Stimulated activated naive B cell treated with anti-CD40 and anti-IgM and Interleukin-4, amounts not matched to agents 10 μg/mL and 1 μg/mL and 100 μg/mL, for 72 hours (primary cell): ENCODE measurements at regions not wholly inside any gene's neighbourhood (a gene's known extent, or its start where the extent isn't known, plus 50 kb on each side); places are given as distances from the start of the nearest gene placed in this dataset.
A peak's percentile ranks its signal among the peaks of the same experiment; 100 is the strongest.

Source experiments
- ATAC-seq, 2 donors: fragments of 150-1000 bp; cut with Tn5 transposase; replicated peaks; 2 replicates each; pipeline ENCODE4 v1.10.0; 2021; ENCODE audit warnings: moderate library complexity in 1 of 2
- DNase-seq: peaks from one replicate; pipeline ENCODE4 v3.0.0; 2021
- H3K27ac Mint-ChIP-seq: one replicate; pipeline ENCODE4 v1.8.0; 2022; ENCODE audit warnings: mild to moderate bottlenecking, mixed read lengths
- H3K27me3 Mint-ChIP-seq, 2 donors: one replicate each; pipeline ENCODE4 v1.8.0; 2022; ENCODE audit warnings: mixed read lengths in 2 of 2
- H3K36me3 Mint-ChIP-seq, 2 donors: one replicate each; pipeline ENCODE4 v1.8.0; 2022; ENCODE audit warnings: mixed read lengths in 2 of 2, mild to moderate bottlenecking in 1 of 2
- H3K4me1 Mint-ChIP-seq, 2 donors: one replicate each; pipeline ENCODE4 v1.8.0; 2022; ENCODE audit warnings: mixed read lengths in 2 of 2, mild to moderate bottlenecking in 1 of 2
- H3K4me3 Mint-ChIP-seq, 2 donors: one replicate each; pipeline ENCODE4 v1.8.0; 2022; ENCODE audit warnings: mild to moderate bottlenecking in 2 of 2, mixed read lengths in 2 of 2, moderate library complexity in 1 of 2
- H3K9me3 Mint-ChIP-seq, 2 donors: one replicate each; pipeline ENCODE4 v1.8.0; 2022; ENCODE audit warnings: mixed read lengths in 2 of 2, mild to moderate bottlenecking in 1 of 2

- Mint-ChIP-seq H3K4me1 (no peaks in the 10 kb centered on the region), H3K27ac (no peak overlapping the region), H3K27me3 (no peaks in the 10 kb centered on the region), H3K36me3 (no peaks in the 10 kb centered on the region), H3K4me3 (no peak overlapping the region), H3K9me3 (peaks cover 0 to 5% of the 10 kb centered on the region in 2 donors)
- no peak for ATAC-seq
- no peak for DNase-seq
These were observed 430.1 kb upstream of the ESRRG start for GRCh38 chr1:217153361-217153760.

GRCh38 chr1:217150366-217150765 lies 427.1 kb upstream of the ESRRG start:
- Mint-ChIP-seq H3K4me3 (no peak overlapping the region), H3K27ac (no peak overlapping the region), H3K36me3 (no peaks in the 10 kb centered on the region), H3K9me3 (peaks cover 1 to 6% of the 10 kb centered on the region in 2 donors), H3K27me3 (peaks cover 0 to 2% of the 10 kb centered on the region in 2 donors), H3K4me1 (no peaks in the 10 kb centered on the region)
- DNase-seq (no peak), ATAC-seq (no peak)

- H3K27ac Mint-ChIP-seq, result no peak overlapping the region
- H3K9me3 Mint-ChIP-seq, result peaks cover 7 to 9% of the 10 kb centered on the region in 2 donors
- ATAC-seq (no peak), DNase-seq (no peak)
- peaks cover 0 to 8% of the 10 kb centered on the region in 2 donors for H3K27me3 Mint-ChIP-seq
- H3K36me3 Mint-ChIP-seq, result no peaks in the 10 kb centered on the region
- H3K4me3 Mint-ChIP-seq, result no peak overlapping the region
- H3K4me1 Mint-ChIP-seq, result no peaks in the 10 kb centered on the region
These were observed 426.6 kb upstream of the ESRRG start for GRCh38 chr1:217149791-217150190.

DNA sequence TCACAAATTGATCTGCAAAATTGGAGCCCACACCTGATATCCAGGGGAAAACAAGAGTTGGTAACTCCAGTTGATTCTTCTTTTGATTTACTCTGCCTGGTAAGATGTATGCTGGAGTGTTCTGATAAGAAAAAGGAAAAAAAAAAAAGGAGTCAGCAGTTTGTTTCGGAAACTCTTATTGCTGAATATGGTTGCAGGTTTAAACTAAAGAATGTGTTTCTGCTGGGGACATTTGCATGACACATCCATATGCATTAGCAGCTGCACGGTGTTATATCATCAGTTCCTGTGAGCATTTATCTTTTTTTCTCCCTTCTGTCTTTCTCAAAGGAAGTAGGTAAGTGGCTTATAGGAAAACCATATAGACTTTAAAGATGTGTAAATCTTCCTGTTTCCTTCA lies 418.5 kb upstream of the ESRRG start:
- peaks cover 7% of the 10 kb centered on the region in 2 donors for H3K9me3 Mint-ChIP-seq
- DNase-seq (no peak), ATAC-seq (no peak)
- peaks cover 0 to 4% of the 10 kb centered on the region in 2 donors for H3K36me3 Mint-ChIP-seq
- peaks cover 32 to 53% of the 10 kb centered on the region in 2 donors for H3K27me3 Mint-ChIP-seq
- H3K4me1 Mint-ChIP-seq, result peaks cover 4 to 9% of the 10 kb centered on the region in 2 donors
- no peak overlapping the region for H3K4me3 Mint-ChIP-seq
- no peak overlapping the region for H3K27ac Mint-ChIP-seq

- Mint-ChIP-seq H3K36me3 (peaks cover 0 to 5% of the 10 kb centered on the region in 2 donors), H3K27me3 (peaks cover 46 to 64% of the 10 kb centered on the region in 2 donors), H3K9me3 (peaks cover 4 to 5% of the 10 kb centered on the region in 2 donors), H3K4me1 (peaks cover 10 to 18% of the 10 kb centered on the region in 2 donors), H3K4me3 (no peak overlapping the region), H3K27ac (no peak overlapping the region)
- no peak for DNase-seq
- ATAC-seq, result no peak
These were observed 417.0 kb upstream of the ESRRG start for GRCh38 chr1:217140041-217140901.

DNA sequence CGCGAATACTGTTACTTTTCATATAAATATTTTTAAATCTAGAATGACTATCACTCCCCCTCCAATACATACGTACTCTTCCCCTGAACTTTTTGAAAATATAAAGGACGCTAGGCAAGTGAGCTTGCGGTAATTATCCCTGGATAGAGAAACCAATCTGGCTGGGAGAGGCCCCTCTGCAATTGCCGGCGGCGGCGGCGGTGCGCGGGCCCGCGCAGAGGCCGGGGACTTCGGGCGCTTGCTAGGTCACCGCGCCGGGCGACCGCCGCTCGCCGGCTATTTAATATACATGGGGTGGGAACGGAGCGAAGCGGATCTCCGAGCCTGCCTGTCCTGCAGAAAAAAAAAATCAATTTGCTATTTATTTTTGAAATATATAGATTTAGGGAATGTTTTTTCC lies 416.3 kb upstream of the ESRRG start:
- H3K9me3 Mint-ChIP-seq, result peaks cover 0 to 2% of the 10 kb centered on the region in 2 donors
- H3K36me3 Mint-ChIP-seq, result peaks cover 2 to 8% of the 10 kb centered on the region in 2 donors
- peaks cover 54 to 66% of the 10 kb centered on the region in 2 donors for H3K27me3 Mint-ChIP-seq
- no peak for ATAC-seq
- no peak for DNase-seq
- H3K4me1 Mint-ChIP-seq, result peaks cover 12 to 23% of the 10 kb centered on the region in 2 donors
- H3K27ac Mint-ChIP-seq, result no peak overlapping the region
- no peak overlapping the region for H3K4me3 Mint-ChIP-seq

DNA sequence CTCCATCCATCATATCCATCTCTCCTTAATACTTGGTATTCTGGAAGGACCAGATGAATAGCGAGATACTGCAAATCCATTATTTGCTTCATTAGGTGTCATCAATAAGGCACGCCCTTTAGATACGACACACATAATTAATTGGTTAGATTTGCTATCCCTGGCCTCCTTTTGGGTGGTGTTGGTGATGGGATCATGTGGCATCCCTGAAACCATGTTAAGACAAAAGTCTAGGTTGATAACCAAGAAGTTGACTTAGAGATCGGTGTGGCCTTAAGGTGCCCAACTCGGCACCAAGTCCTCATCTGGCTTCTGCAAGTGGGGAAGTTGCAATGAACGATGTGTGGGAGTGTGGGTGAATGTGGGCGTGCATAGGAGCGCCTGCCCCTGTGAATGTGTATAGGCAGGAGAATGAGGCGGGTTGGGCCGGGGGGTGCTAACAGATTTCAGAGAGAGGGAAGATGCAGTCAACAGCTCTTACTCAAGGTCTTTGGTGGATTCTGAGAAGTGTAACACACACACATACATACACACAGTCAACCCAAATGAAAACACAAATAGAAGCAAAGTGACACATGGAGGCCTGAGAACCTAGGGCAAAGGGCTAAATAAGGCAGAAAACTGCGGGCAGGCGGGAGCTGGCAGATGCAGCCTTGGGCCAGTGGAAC lies 415.7 kb upstream of the ESRRG start:
- DNase-seq (no peak), ATAC-seq (no peak)
- peaks cover 12 to 23% of the 10 kb centered on the region in 2 donors for H3K4me1 Mint-ChIP-seq
- peaks cover 0 to 2% of the 10 kb centered on the region in 2 donors for H3K9me3 Mint-ChIP-seq
- no peak overlapping the region for H3K4me3 Mint-ChIP-seq
- H3K27ac Mint-ChIP-seq, result peak overlapping the region; percentile 86
- peaks cover 59 to 72% of the 10 kb centered on the region in 2 donors for H3K27me3 Mint-ChIP-seq
- H3K36me3 Mint-ChIP-seq, result peaks cover 2 to 8% of the 10 kb centered on the region in 2 donors

GRCh38 chr1:217138173-217138765 lies 415.0 kb upstream of the ESRRG start:
- peak overlapping the region; percentile 86 for H3K27ac Mint-ChIP-seq
- peaks cover 2 to 8% of the 10 kb centered on the region in 2 donors for H3K36me3 Mint-ChIP-seq
- no peak overlapping the region for H3K4me3 Mint-ChIP-seq
- H3K27me3 Mint-ChIP-seq, result peaks cover 63 to 78% of the 10 kb centered on the region in 2 donors
- peaks cover 0 to 2% of the 10 kb centered on the region in 2 donors for H3K9me3 Mint-ChIP-seq
- no peak for ATAC-seq
- no peak for DNase-seq
- peaks cover 12 to 23% of the 10 kb centered on the region in 2 donors for H3K4me1 Mint-ChIP-seq

- Mint-ChIP-seq H3K4me3 (no peak overlapping the region), H3K9me3 (peaks cover 0 to 2% of the 10 kb centered on the region in 2 donors), H3K36me3 (peaks cover 2 to 8% of the 10 kb centered on the region in 2 donors), H3K4me1 (peaks cover 12 to 23% of the 10 kb centered on the region in 2 donors), H3K27ac (no peak overlapping the region), H3K27me3 (peaks cover 69 to 87% of the 10 kb centered on the region in 2 donors)
- DNase-seq, result no peak
- ATAC-seq, result no peak
These were observed 414.1 kb upstream of the ESRRG start for GRCh38 chr1:217137210-217137881.

- Mint-ChIP-seq H3K4me3 (no peak overlapping the region), H3K4me1 (peaks cover 12 to 23% of the 10 kb centered on the region in 2 donors), H3K36me3 (peaks cover 2 to 8% of the 10 kb centered on the region in 2 donors), H3K27ac (no peak overlapping the region), H3K9me3 (peaks cover 0 to 2% of the 10 kb centered on the region in 2 donors), H3K27me3 (peaks cover 74 to 92% of the 10 kb centered on the region in 2 donors)
- ATAC-seq, result no peak
- DNase-seq, result no peak
These were observed 413.6 kb upstream of the ESRRG start for GRCh38 chr1:217136895-217137205.

- Mint-ChIP-seq H3K27ac (no peak overlapping the region), H3K4me1 (peaks cover 12 to 23% of the 10 kb centered on the region in 2 donors), H3K4me3 (peak overlapping the region in 1 of 2 donors; percentile 18), H3K36me3 (peaks cover 2 to 8% of the 10 kb centered on the region in 2 donors), H3K27me3 (peaks cover 75 to 91% of the 10 kb centered on the region in 2 donors), H3K9me3 (peaks cover 0 to 2% of the 10 kb centered on the region in 2 donors)
- DNase-seq, result no peak
- no peak for ATAC-seq
These were observed 413.0 kb upstream of the ESRRG start for GRCh38 chr1:217135987-217136894.

DNA sequence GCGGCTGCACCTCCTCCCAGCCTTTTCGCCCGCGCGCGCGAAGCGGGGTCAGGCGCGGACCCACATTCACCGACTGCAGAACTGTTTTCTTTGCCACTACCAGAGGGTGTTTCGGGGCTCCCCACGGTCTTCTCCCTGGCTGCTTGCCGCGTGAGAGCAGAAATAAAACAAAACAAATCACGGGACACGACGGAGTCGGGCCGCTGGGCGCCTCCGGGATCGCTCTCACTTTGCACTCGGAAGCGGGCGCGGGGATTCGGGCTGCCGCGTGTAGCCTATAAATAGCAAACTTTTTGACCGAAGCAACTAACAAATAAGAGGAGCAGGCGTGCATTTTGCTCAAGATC lies 412.3 kb upstream of the ESRRG start:
- peak overlapping the region; percentile 43 to 52 for H3K4me3 Mint-ChIP-seq
- H3K27me3 Mint-ChIP-seq, result peaks cover 69 to 84% of the 10 kb centered on the region in 2 donors
- H3K36me3 Mint-ChIP-seq, result peaks cover 2 to 8% of the 10 kb centered on the region in 2 donors
- peak overlapping the region; percentile 72 for H3K27ac Mint-ChIP-seq
- DNase-seq (no peak), ATAC-seq (no peak)
- H3K9me3 Mint-ChIP-seq, result peaks cover 0 to 2% of the 10 kb centered on the region in 2 donors
- peaks cover 12 to 23% of the 10 kb centered on the region in 2 donors for H3K4me1 Mint-ChIP-seq

- peaks cover 2 to 8% of the 10 kb centered on the region in 2 donors for H3K36me3 Mint-ChIP-seq
- peak overlapping the region in 1 of 2 donors; percentile 46 for H3K4me3 Mint-ChIP-seq
- ATAC-seq, result no peak
- DNase-seq, result no peak
- peak overlapping the region; percentile 62 for H3K27ac Mint-ChIP-seq
- H3K27me3 Mint-ChIP-seq, result peaks cover 68 to 82% of the 10 kb centered on the region in 2 donors
- H3K9me3 Mint-ChIP-seq, result peaks cover 0 to 2% of the 10 kb centered on the region in 2 donors
- peaks cover 12 to 23% of the 10 kb centered on the region in 2 donors for H3K4me1 Mint-ChIP-seq
These were observed 411.8 kb upstream of the ESRRG start for GRCh38 chr1:217134857-217135568.
